Amniotic stem cell (primary cell): ENCODE measurements at regions not wholly inside any gene's neighbourhood (a gene's known extent, or its start where the extent isn't known, plus 50 kb on each side); places are given as distances from the start of the nearest gene placed in this dataset.

Experiments
- DNase-seq: peaks from one replicate; lab custom pipeline; 2025; lab: John Stamatoyannopoulos, UW

- no peak for DNase-seq
Measured at GRCh38 chr14:76926521-76927251, 100.5 kb downstream of the LRRC74A start.

GRCh38 chr14:76925097-76925441 is 98.9 kb downstream of the LRRC74A start:
- no peak for DNase-seq

- DNase-seq, result no peak
Measured at GRCh38 chr14:76924371-76925096, 98.3 kb downstream of the LRRC74A start.

- no peak for DNase-seq
Measured at GRCh38 chr14:76923431-76924370, 97.5 kb downstream of the LRRC74A start.

GRCh38 chr14:76922584-76922983 is 96.4 kb downstream of the LRRC74A start:
- DNase-seq, result no peak

GRCh38 chr14:76922092-76922491 is 95.9 kb downstream of the LRRC74A start:
- no peak for DNase-seq

- DNase-seq, result no peak
Measured at GRCh38 chr14:76921088-76921399, 94.8 kb downstream of the LRRC74A start.

- no peak for DNase-seq
Measured at GRCh38 chr14:76920331-76921087, 94.3 kb downstream of the LRRC74A start.

- peak; percentile 22 for DNase-seq
Measured at GRCh38 chr14:76919431-76920330, 93.5 kb downstream of the LRRC74A start.
